K562 (cell line): ENCODE measurements at regions not wholly inside any gene's neighbourhood (a gene's known extent, or its start where the extent isn't known, plus 50 kb on each side); places are given as distances from the start of the nearest gene placed in this dataset.

Experiments used
- ATAC-seq: fragments of 200-7000 bp; cut with Tn5 transposase; 3 replicates; pipeline ENCODE4 v1.9.1; 2020; ENCODE audit warnings: moderate library complexity
- BruUV-seq: library from RNA; stranded (reverse); fragments of 400-500 nt; replicated peaks from 2 replicates; lab custom pipeline; 2021; lab: Mats Ljungman, UMichigan
- CTCF ChIA-PET: fragments of 300-600 bp; formaldehyde crosslinking; extraction: SDS; loops from one replicate; lab custom pipeline; 2021; ENCODE audit warnings: low intra/inter-chr PET ratio; lab: Yijun Ruan, JAX
- POLR2A ChIA-PET: fragments of 300-600, 350-650 bp; sonication (Branson Sonifier 250); formaldehyde crosslinking; extraction: SDS; loops from one replicate; lab custom pipeline; 2021; ENCODE audit warnings: antibody characterized with exemption, inconsistent platforms; lab: Yijun Ruan, JAX
- DNase-seq, 4 experiments: peaks; one replicate each; pipeline versions ENCODE4 v3.0.0 to v3.0.0-alpha.2; 2011 to 2018; ENCODE audit warnings: low spot score in 3 of 4, mixed read lengths in 3 of 4; ENCODE audit errors: extremely low read depth in 1 of 4
- FAIRE-seq: peaks from 2 replicates; lab custom pipeline; 2011; peaks lifted over from hg19 to GRCh38; lab: Jason Lieb, UNC
- H2AFZ ChIP-seq: 2 replicates; pipeline ENCODE4 v1.6.0; 2011; ENCODE audit warnings: low read depth, low read length, control low read depth, inconsistent platforms
- H3K27ac ChIP-seq: fragments of 200-600 bp; 3 replicates; pipeline ENCODE4 v1.8.0; 2011; ENCODE audit warnings: low read depth, mild to moderate bottlenecking, control low read depth, inconsistent platforms, low read length, moderate library complexity, mixed read lengths; ENCODE audit errors: extremely low read depth
- H3K27me3 ChIP-seq, 2 experiments: fragments of 300-600 bp in 1 of 2; 2 replicates in 1 of 2; 3 replicates in 1 of 2; pipeline versions ENCODE4 v1.6.0 to v1.8.0; 2011; ENCODE audit warnings: inconsistent platforms in 2 of 2, low read length in 2 of 2, mild to moderate bottlenecking in 1 of 2, mixed read lengths in 1 of 2, moderate library complexity in 1 of 2; ENCODE audit not compliant: control insufficient read depth in 2 of 2, insufficient read depth in 2 of 2
- H3K36me3 ChIP-seq: fragments of 300-600 bp; 3 replicates; pipeline ENCODE4 v1.8.0; 2011; ENCODE audit warnings: mild to moderate bottlenecking, low read length, inconsistent platforms; ENCODE audit not compliant: control insufficient read depth, insufficient read depth
- H3K4me1 ChIP-seq, 2 experiments: fragments of 200-600 bp in 1 of 2; replicated peaks in 1 of 2; 2 replicates in 1 of 2; 3 replicates in 1 of 2; pipeline versions ENCODE4 v1.5.1 to v1.8.0; 2011; ENCODE audit warnings: inconsistent platforms in 2 of 2, low read length in 2 of 2, mild to moderate bottlenecking in 1 of 2, mixed read lengths in 1 of 2, moderate library complexity in 1 of 2; ENCODE audit not compliant: control insufficient read depth in 2 of 2, insufficient read depth in 2 of 2
- H3K4me2 ChIP-seq: 2 replicates; pipeline ENCODE4 v1.6.1; 2011; ENCODE audit warnings: low read length, control low read depth, inconsistent platforms, mixed read lengths; ENCODE audit not compliant: insufficient read depth
- H3K4me3 ChIP-seq: fragments of 200-600 bp; sonication (generic), shearing (Covaris generic); 2 replicates; pipeline ENCODE4 v1.5.1; 2016; ENCODE audit warnings: control low read depth, inconsistent platforms
- H3K79me2 ChIP-seq: fragments of 200-600 bp; 3 replicates; pipeline ENCODE4 v1.8.0; 2011; ENCODE audit warnings: low read length, inconsistent platforms; ENCODE audit not compliant: control insufficient read depth, insufficient read depth
- H3K9ac ChIP-seq, 2 experiments: 2 replicates each; pipeline versions ENCODE4 v1.6.0 to v1.6.1; 2011; ENCODE audit warnings: low read depth in 2 of 2, low read length in 2 of 2, control low read depth in 1 of 2, inconsistent platforms in 1 of 2, mild to moderate bottlenecking in 1 of 2, mixed read lengths in 1 of 2; ENCODE audit not compliant: insufficient read depth in 1 of 2
- H3K9me1 ChIP-seq: one replicate; pipeline ENCODE4 v1.6.0; 2011; ENCODE audit warnings: inconsistent platforms, mild to moderate bottlenecking, low read length, moderate library complexity; ENCODE audit not compliant: control insufficient read depth, insufficient read depth
- H3K9me3 ChIP-seq: replicated peaks from 2 replicates; pipeline ENCODE4 v1.5.1; 2011; ENCODE audit warnings: low read depth, low read length, inconsistent platforms; ENCODE audit not compliant: control insufficient read depth, insufficient read depth
- H4K20me1 ChIP-seq: replicated peaks from 2 replicates; pipeline ENCODE4 v1.6.1; 2011; ENCODE audit warnings: low read length, inconsistent platforms, mixed read lengths; ENCODE audit not compliant: control insufficient read depth, insufficient read depth
- KHSRP ChIP-seq: fragments of 450-650 bp; IDR thresholded peaks from 2 replicates; pipeline ENCODE4 v1.6.1; 2017
- MEF2A ChIP-seq: IDR thresholded peaks from 2 replicates; pipeline ENCODE4 v1.6.1; 2011; ENCODE audit warnings: low read depth, mild to moderate bottlenecking, low read length, moderate library complexity; ENCODE audit not compliant: control insufficient read depth
- PTTG1 ChIP-seq: fragments of 450-650 bp; IDR thresholded peaks from 2 replicates; pipeline ENCODE4 v1.6.1; 2016; ENCODE audit warnings: low read depth, mild to moderate bottlenecking, missing genetic modification characterization, missing compliant biosample characterization
- SAFB2 ChIP-seq: fragments of 200-400 bp; formaldehyde crosslinking; IDR thresholded peaks from 2 replicates; pipeline ENCODE4 v1.6.1; 2018; ENCODE audit warnings: borderline replicate concordance, low read length, low read depth, moderate library complexity; ENCODE audit not compliant: severe bottlenecking
- SMAD4 ChIP-seq: fragments of 250-450 bp; sonication (Bioruptor Pico); conservative IDR thresholded peaks from 2 replicates; pipeline ENCODE4 v1.8.0; 2021; ENCODE audit warnings: inconsistent platforms, mild to moderate bottlenecking, moderate library complexity
- TFE3 ChIP-seq: fragments of 450-650 bp; formaldehyde crosslinking; IDR thresholded peaks from 2 replicates; pipeline ENCODE4 v1.4.0; 2020; ENCODE audit warnings: mild to moderate bottlenecking, mixed read lengths
- ZNF184 ChIP-seq: sonication (generic); formaldehyde crosslinking; IDR thresholded peaks from 2 replicates; pipeline ENCODE4 v1.5.0; 2020; ENCODE audit warnings: missing genetic modification reagents
- ZNF316 ChIP-seq: fragments of 450-650 bp; IDR thresholded peaks from 2 replicates; pipeline ENCODE4 v1.6.1; 2016
- ZNF668 ChIP-seq: fragments of 250-450 bp; sonication (Bioruptor Pico); IDR thresholded peaks from 2 replicates; pipeline ENCODE4 v1.8.0; 2022; ENCODE audit warnings: mild to moderate bottlenecking, inconsistent platforms
- WGBS: fragments of 100-300 bp; shearing (Covaris generic); methylation state at CpG from one replicate; pipeline ENCODE4 v1.1.6; 2016; ENCODE audit warnings: low coverage, mixed read lengths; ENCODE audit not compliant: insufficient coverage; ENCODE audit errors: missing lambda C conversion rate; 5-methylcytosine and 5-hydroxymethylcytosine counted together
- in situ Hi-C: fragments of 300-500 bp; cut with MboI; formaldehyde crosslinking; loops from 4 replicates; pipeline ENCODE4 v1.15.0; 2018; ENCODE audit warnings: inconsistent platforms, mixed read lengths
- intact Hi-C: fragments of 100-400 bp; cut with micrococcal nuclease; formaldehyde crosslinking; loops from 2 replicates; pipeline ENCODE4 v1.14.2; 2022

DNA sequence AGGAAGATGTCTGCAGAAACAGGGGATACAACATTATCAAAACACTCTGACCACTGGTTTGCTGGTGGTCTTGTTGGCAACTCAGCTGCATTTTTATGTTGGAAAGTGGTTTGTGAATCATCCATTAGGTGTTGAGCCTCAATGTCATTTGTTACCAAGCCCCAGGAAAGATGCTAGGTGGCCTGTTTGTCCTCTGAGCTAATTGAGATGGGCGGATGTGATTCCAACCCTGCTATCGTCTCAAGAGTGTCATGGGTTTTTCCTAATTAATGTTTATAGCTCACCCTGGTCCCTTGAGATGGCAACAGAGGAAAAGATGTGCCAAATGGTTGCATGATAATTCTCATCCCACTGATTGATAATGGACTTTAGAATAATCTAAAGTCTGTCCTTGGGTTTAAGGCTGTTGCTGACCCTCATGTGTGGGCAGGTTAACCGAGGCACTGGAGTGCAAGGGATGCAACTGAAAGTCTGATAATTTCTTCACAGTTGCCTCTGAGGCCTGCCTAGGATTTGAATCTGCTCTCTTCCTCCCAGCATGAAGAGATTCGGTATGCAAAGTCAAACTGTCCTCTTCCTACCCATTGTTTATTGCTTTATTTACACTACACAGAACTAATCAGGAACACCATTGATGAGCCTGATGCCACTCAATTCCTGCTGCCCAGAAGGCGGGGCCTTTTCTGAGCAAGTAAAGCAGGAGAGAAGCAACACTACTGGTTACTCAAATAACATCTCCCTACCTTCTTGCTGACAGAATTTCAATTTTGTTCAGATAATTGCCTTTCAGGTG, 166.2 kb upstream of the TBC1D5 start:
- FAIRE-seq (no peak), ATAC-seq (no peak), DNase-seq (no peak)
- Histone ChIP-seq H3K36me3 (no peaks in the 10 kb centered on the region), H3K4me1 (no peaks in the 10 kb centered on the region), H3K79me2 (no peaks in the 10 kb centered on the region), H3K27me3 (peaks cover 0 to 8% of the 10 kb centered on the region in 2 experiments; a peak in 2 of 5 replicates), H3K9me3 (no peaks in the 10 kb centered on the region), H3K4me3 (no peak overlapping the region), H4K20me1 (0 out of 2 replicates have a peak, but pooled peaks cover 3% of the 10 kb centered on the region), H3K27ac (no peak overlapping the region), H2AFZ (no peak overlapping the region), H3K4me2 (no peak overlapping the region), H3K9ac (no peak overlapping the region), H3K9me1 (no peaks in the 10 kb centered on the region)
- in situ Hi-C loops (no loop called here), intact Hi-C loops (no loop called here)
- no TSS peak for BruUV-seq
- CTCF ChIA-PET, result no interaction called here
- POLR2A ChIA-PET, result no interaction called here
- 1% methylated on average over 5 of the region's 5 CpGs for WGBS
- TF ChIP-seq ZNF184 (CRISPR knock-in tag) (no peak), ZNF316 (no peak), ZNF668 (CRISPR knock-in tag) (no peak), SMAD4 (CRISPR knock-in tag) (no peak), MEF2A (no peak), PTTG1 (tag) (no peak), SAFB2 (no peak), KHSRP (no peak), TFE3 (CRISPR knock-in tag) (no peak)
